ENCODE measurements at regions not wholly inside any gene's neighbourhood (a gene's known extent, or its start where the extent isn't known, plus 50 kb on each side); places are given as distances from the start of the nearest gene placed in this dataset.
"Not testable (repeated sequence)": the region's sequence is repeated elsewhere in the genome, so short reads cannot be mapped to it uniquely, and the experiment has no call there.

DNA sequence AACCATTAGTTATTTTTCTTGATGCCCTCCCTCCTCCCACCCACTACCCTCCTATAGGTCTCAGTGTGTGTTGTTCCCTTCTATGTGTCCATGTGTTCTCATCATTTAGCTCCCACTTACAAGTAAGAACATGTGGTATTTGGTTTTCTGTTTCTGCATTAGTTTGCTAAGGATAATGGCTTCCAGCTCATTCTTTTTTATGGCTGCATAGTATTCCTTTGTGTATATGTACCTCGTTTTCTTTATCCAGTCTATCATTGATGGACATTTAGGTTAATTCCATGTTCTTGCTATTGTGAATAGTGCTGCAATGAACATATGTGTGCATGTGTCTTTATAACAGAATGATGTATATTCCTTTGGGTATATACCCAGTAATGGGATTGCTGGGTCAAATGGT, 135.1 kb upstream of the PJA2 start:
- not testable (repeated sequence) for H3K27me3 ChIP-seq (ENCODE audit: control insufficient read depth in 2 of 2, insufficient read depth in 2 of 2, low read length in 2 of 2); H3K9ac ChIP-seq (ENCODE audit: low read depth in 1 of 2, low read length in 2 of 2); H3K4me3 ChIP-seq (ENCODE audit: low read length in 2 of 2); H3K36me3 ChIP-seq (ENCODE audit: control insufficient read depth in 2 of 2, insufficient read depth in 2 of 2, low read length in 2 of 2); H3K9me3 ChIP-seq (ENCODE audit: control insufficient read depth in 2 of 2, low read length in 2 of 2); H3K27ac ChIP-seq (ENCODE audit: low read depth in 2 of 2, low read length in 2 of 2); H3K4me1 ChIP-seq (ENCODE audit: control insufficient read depth in 2 of 2, insufficient read depth in 2 of 2, low read length in 2 of 2)

DNA sequence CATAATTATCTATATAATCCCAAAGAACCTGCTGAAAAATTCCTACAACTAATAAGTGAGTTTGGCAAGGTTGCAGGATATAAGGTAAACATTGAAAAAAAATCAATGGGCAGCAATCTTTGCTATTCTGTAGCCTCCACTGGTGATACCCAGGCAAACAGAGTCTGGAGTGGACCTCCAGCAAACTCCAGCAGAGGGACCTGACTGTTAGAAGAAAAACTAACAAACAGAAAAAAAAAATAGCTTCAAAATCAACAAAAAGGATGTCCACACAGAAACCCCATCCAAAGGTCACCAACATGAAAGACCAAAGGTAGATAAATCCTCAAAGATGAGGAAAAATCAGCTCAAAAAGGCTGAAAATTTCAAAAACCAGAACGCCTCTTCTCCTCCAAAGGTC, 128.9 kb upstream of the PJA2 start:
- H3K9ac ChIP-seq (ENCODE audit: low read depth in 1 of 2, low read length in 2 of 2); H3K36me3 ChIP-seq (ENCODE audit: control insufficient read depth in 2 of 2, insufficient read depth in 2 of 2, low read length in 2 of 2); H3K27me3 ChIP-seq (ENCODE audit: control insufficient read depth in 2 of 2, insufficient read depth in 2 of 2, low read length in 2 of 2); H3K27ac ChIP-seq (ENCODE audit: low read depth in 2 of 2, low read length in 2 of 2); H3K9me3 ChIP-seq (ENCODE audit: control insufficient read depth in 2 of 2, low read length in 2 of 2); H3K4me1 ChIP-seq (ENCODE audit: control insufficient read depth in 2 of 2, insufficient read depth in 2 of 2, low read length in 2 of 2); H3K4me3 ChIP-seq (ENCODE audit: low read length in 2 of 2): not testable (repeated sequence)

DNA sequence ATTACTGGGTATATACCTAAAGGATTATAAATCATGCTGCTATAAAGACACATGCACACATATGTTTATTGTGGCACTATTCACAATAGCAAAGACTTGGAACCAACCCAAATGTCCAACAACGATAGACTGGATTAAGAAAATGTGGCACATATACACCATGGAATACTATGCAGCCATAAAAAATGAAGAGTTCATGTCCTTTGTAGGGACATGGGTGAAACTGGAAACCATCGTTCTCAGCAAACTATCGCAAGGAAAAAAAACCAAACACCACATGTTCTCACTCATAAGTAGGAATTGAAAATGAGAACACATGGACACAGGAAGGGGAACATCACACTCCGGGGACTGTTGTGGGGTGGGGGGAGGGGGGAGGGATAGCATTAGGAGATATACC, 125.3 kb upstream of the PJA2 start:
- not testable (repeated sequence) for H3K4me3 ChIP-seq (ENCODE audit: low read length in 2 of 2); H3K9ac ChIP-seq (ENCODE audit: low read depth in 1 of 2, low read length in 2 of 2); H3K36me3 ChIP-seq (ENCODE audit: control insufficient read depth in 2 of 2, insufficient read depth in 2 of 2, low read length in 2 of 2); H3K9me3 ChIP-seq (ENCODE audit: control insufficient read depth in 2 of 2, low read length in 2 of 2); H3K27ac ChIP-seq (ENCODE audit: low read depth in 2 of 2, low read length in 2 of 2); H3K27me3 ChIP-seq (ENCODE audit: control insufficient read depth in 2 of 2, insufficient read depth in 2 of 2, low read length in 2 of 2); H3K4me1 ChIP-seq (ENCODE audit: control insufficient read depth in 2 of 2, insufficient read depth in 2 of 2, low read length in 2 of 2)

DNA sequence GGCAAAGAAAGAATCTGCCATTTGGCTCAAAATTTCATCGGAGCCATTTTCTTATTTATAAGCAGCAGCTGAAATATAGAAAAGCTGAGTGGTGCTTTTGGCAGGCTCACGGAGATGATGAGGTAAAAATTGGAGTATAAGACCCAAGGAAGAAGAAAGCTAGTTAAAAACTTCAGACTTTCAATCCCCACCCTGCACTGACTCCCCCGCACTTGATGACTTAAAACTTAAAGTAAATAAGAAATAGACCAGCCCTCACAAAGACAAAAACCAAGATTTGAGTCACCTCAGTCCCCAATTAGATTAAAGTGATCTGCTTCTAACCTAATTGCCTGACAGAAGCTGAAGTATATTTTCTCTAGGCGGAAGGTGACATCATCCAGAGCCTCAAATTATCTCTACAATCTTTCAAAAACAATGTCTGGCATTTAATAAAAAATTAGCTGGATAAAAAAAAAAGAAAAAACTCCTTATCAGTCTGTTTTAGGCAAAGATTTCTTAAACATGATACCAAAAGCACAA, 124.0 kb upstream of the PJA2 start:
- Histone ChIP-seq H3K9ac (ENCODE audit: low read depth in 1 of 2, low read length in 2 of 2) (no peak overlapping the region), H3K27ac (ENCODE audit: low read depth in 2 of 2, low read length in 2 of 2) (no peak overlapping the region), H3K36me3 (ENCODE audit: control insufficient read depth in 2 of 2, insufficient read depth in 2 of 2, low read length in 2 of 2) (no peaks in the 10 kb centered on the region), H3K27me3 (ENCODE audit: control insufficient read depth in 2 of 2, insufficient read depth in 2 of 2, low read length in 2 of 2) (no peaks in the 10 kb centered on the region), H3K4me1 (ENCODE audit: control insufficient read depth in 2 of 2, insufficient read depth in 2 of 2, low read length in 2 of 2) (no peaks in the 10 kb centered on the region), H3K9me3 (ENCODE audit: control insufficient read depth in 2 of 2, low read length in 2 of 2) (no peaks in the 10 kb centered on the region), H3K4me3 (ENCODE audit: low read length in 2 of 2) (no peak overlapping the region)

DNA sequence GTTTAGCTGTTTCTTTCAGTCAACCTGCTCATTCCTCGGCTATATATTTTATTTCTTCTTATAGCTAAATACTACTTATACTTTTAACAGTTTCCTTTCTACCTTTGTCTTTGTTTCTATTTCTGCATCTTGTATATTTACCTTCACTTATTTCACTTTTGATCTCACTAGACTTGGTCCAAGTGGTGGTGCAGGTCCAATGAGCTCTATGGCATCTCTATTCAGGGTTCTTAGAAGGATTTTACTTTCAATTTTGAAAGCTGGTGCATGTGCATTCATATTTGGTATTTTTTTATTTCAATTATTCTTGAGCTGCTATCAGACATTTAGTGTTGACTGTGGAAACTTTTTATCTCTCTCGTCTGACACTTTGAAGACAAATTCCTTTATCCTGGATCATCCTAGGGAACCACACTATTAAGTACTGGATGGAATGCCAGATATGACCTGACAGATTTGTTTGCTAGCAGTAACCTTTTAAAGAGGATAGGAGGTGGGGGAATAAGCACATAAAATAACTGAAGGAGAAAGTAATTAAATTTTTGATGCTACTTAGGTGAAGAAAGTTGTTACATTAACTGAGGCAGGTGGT, 123.1 kb upstream of the PJA2 start:
- H3K36me3 ChIP-seq (ENCODE audit: control insufficient read depth in 2 of 2, insufficient read depth in 2 of 2, low read length in 2 of 2) = no peaks in the 10 kb centered on the region
- H3K27me3 ChIP-seq (ENCODE audit: control insufficient read depth in 2 of 2, insufficient read depth in 2 of 2, low read length in 2 of 2) = no peaks in the 10 kb centered on the region
- no peak overlapping the region for H3K27ac ChIP-seq (ENCODE audit: low read depth in 2 of 2, low read length in 2 of 2)
- no peak overlapping the region for H3K4me3 ChIP-seq (ENCODE audit: low read length in 2 of 2)
- H3K4me1 ChIP-seq (ENCODE audit: control insufficient read depth in 2 of 2, insufficient read depth in 2 of 2, low read length in 2 of 2) = no peaks in the 10 kb centered on the region
- H3K9me3 ChIP-seq (ENCODE audit: control insufficient read depth in 2 of 2, low read length in 2 of 2) = no peaks in the 10 kb centered on the region
- no peak overlapping the region for H3K9ac ChIP-seq (ENCODE audit: low read depth in 1 of 2, low read length in 2 of 2)

DNA sequence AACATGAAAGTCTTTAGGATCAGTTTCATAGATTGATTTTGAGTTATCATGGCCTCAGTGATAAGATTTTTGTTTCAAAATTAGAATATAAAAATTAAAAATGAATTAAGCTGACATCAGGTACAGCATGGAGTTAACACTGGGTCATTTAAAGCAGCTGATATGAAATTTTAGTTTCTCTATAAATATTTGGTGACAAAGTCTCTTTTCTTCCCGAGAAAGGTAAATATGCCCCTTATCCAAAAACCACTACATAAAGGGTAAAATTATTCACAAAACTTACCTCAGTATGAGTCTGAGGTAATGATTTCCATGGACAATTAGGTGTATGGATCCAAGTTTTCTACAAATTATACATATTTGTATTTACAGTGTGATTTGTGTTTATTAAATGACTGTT, 121.5 kb upstream of the PJA2 start:
- Histone ChIP-seq H3K27me3 (ENCODE audit: control insufficient read depth in 2 of 2, insufficient read depth in 2 of 2, low read length in 2 of 2) (no peaks in the 10 kb centered on the region), H3K4me3 (ENCODE audit: low read length in 2 of 2) (no peak overlapping the region), H3K4me1 (ENCODE audit: control insufficient read depth in 2 of 2, insufficient read depth in 2 of 2, low read length in 2 of 2) (no peaks in the 10 kb centered on the region), H3K9ac (ENCODE audit: low read depth in 1 of 2, low read length in 2 of 2) (no peak overlapping the region), H3K27ac (ENCODE audit: low read depth in 2 of 2, low read length in 2 of 2) (no peak overlapping the region), H3K9me3 (ENCODE audit: control insufficient read depth in 2 of 2, low read length in 2 of 2) (no peaks in the 10 kb centered on the region), H3K36me3 (ENCODE audit: control insufficient read depth in 2 of 2, insufficient read depth in 2 of 2, low read length in 2 of 2) (no peaks in the 10 kb centered on the region)

GRCh38 chr5:109529987-109530386, 120.2 kb upstream of the PJA2 start:
- Histone ChIP-seq H3K9ac (ENCODE audit: low read depth in 1 of 2, low read length in 2 of 2) (no peak overlapping the region), H3K27me3 (ENCODE audit: control insufficient read depth in 2 of 2, insufficient read depth in 2 of 2, low read length in 2 of 2) (no peaks in the 10 kb centered on the region), H3K4me1 (ENCODE audit: control insufficient read depth in 2 of 2, insufficient read depth in 2 of 2, low read length in 2 of 2) (no peaks in the 10 kb centered on the region), H3K36me3 (ENCODE audit: control insufficient read depth in 2 of 2, insufficient read depth in 2 of 2, low read length in 2 of 2) (no peaks in the 10 kb centered on the region), H3K9me3 (ENCODE audit: control insufficient read depth in 2 of 2, low read length in 2 of 2) (no peaks in the 10 kb centered on the region), H3K4me3 (ENCODE audit: low read length in 2 of 2) (no peak overlapping the region), H3K27ac (ENCODE audit: low read depth in 2 of 2, low read length in 2 of 2) (no peak overlapping the region)

DNA sequence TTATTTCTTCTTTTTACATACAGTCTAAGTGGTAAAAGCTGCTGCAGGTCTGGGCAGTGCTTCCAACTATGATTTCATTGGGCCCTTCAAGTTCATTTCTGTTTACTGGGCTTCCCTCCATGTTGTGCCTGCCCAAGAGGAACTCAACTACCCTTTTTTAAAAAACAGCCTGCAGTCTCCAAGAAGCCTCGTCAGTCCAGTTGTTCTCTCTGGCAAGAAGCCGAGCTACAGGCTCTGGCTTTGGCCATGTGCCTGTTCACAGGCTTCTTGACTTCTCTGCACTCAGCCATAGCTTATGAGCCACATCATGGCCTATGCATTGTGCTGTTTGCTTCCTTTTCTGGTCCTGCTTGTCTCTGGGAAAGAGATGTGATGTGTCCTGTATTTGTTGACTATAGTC, 119.7 kb upstream of the PJA2 start:
- no peaks in the 10 kb centered on the region for H3K27me3 ChIP-seq (ENCODE audit: control insufficient read depth in 2 of 2, insufficient read depth in 2 of 2, low read length in 2 of 2)
- H3K27ac ChIP-seq (ENCODE audit: low read depth in 2 of 2, low read length in 2 of 2) = no peak overlapping the region
- no peak overlapping the region for H3K9ac ChIP-seq (ENCODE audit: low read depth in 1 of 2, low read length in 2 of 2)
- H3K9me3 ChIP-seq (ENCODE audit: control insufficient read depth in 2 of 2, low read length in 2 of 2) = no peaks in the 10 kb centered on the region
- no peaks in the 10 kb centered on the region for H3K36me3 ChIP-seq (ENCODE audit: control insufficient read depth in 2 of 2, insufficient read depth in 2 of 2, low read length in 2 of 2)
- H3K4me1 ChIP-seq (ENCODE audit: control insufficient read depth in 2 of 2, insufficient read depth in 2 of 2, low read length in 2 of 2) = no peaks in the 10 kb centered on the region
- H3K4me3 ChIP-seq (ENCODE audit: low read length in 2 of 2) = no peak overlapping the region

DNA sequence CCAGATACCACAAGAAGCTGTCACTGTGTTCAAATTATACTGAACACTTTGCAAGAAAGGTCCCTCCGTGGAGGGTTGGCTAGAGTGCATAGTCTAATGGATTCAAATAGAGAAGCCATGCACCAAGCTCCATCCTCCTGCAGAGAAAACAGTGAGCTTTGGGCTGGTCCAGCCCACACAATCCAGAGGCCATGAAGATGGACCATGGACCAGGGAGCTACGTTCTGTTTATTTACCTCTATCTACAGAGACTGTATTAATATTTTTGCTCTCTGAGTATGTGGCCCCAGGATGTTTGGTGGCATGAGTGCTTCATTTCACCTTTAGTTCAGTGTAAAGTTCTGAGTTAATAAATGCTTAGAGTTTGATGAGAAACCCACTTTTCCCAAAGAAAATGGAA, 114.8 kb upstream of the PJA2 start:
- Histone ChIP-seq H3K27ac (ENCODE audit: low read depth in 2 of 2, low read length in 2 of 2) (no peak overlapping the region), H3K9ac (ENCODE audit: low read depth in 1 of 2, low read length in 2 of 2) (no peak overlapping the region), H3K36me3 (ENCODE audit: control insufficient read depth in 2 of 2, insufficient read depth in 2 of 2, low read length in 2 of 2) (no peaks in the 10 kb centered on the region)

GRCh38 chr5:109524026-109524425, 114.3 kb upstream of the PJA2 start:
- H3K9me3 ChIP-seq (ENCODE audit: control insufficient read depth in 2 of 2, low read length in 2 of 2) = peaks cover 0 to 2% of the 10 kb centered on the region in 2 donors
- no peaks in the 10 kb centered on the region for H3K36me3 ChIP-seq (ENCODE audit: control insufficient read depth in 2 of 2, insufficient read depth in 2 of 2, low read length in 2 of 2)
- no peaks in the 10 kb centered on the region for H3K4me1 ChIP-seq (ENCODE audit: control insufficient read depth in 2 of 2, insufficient read depth in 2 of 2, low read length in 2 of 2)
- H3K4me3 ChIP-seq (ENCODE audit: low read length in 2 of 2) = no peak overlapping the region
- no peaks in the 10 kb centered on the region for H3K27me3 ChIP-seq (ENCODE audit: control insufficient read depth in 2 of 2, insufficient read depth in 2 of 2, low read length in 2 of 2)
- H3K9ac ChIP-seq (ENCODE audit: low read depth in 1 of 2, low read length in 2 of 2) = no peak overlapping the region
- H3K27ac ChIP-seq (ENCODE audit: low read depth in 2 of 2, low read length in 2 of 2) = no peak overlapping the region

More for the DNA sequence above, 114.8 kb upstream of the PJA2 start:
- Histone ChIP-seq H3K4me1 (ENCODE audit: control insufficient read depth in 2 of 2, insufficient read depth in 2 of 2, low read length in 2 of 2) (no peaks in the 10 kb centered on the region), H3K27me3 (ENCODE audit: control insufficient read depth in 2 of 2, insufficient read depth in 2 of 2, low read length in 2 of 2) (no peaks in the 10 kb centered on the region), H3K4me3 (ENCODE audit: low read length in 2 of 2) (no peak overlapping the region), H3K9me3 (ENCODE audit: control insufficient read depth in 2 of 2, low read length in 2 of 2) (peaks cover 0 to 2% of the 10 kb centered on the region in 2 donors)

- no peak overlapping the region for H3K27ac ChIP-seq (ENCODE audit: low read depth in 2 of 2, low read length in 2 of 2)
- no peak overlapping the region for H3K4me3 ChIP-seq (ENCODE audit: low read length in 2 of 2)
- no peak overlapping the region for H3K9ac ChIP-seq (ENCODE audit: low read depth in 1 of 2, low read length in 2 of 2)
- H3K9me3 ChIP-seq (ENCODE audit: control insufficient read depth in 2 of 2, low read length in 2 of 2) = peaks cover 0 to 2% of the 10 kb centered on the region in 2 donors
- H3K4me1 ChIP-seq (ENCODE audit: control insufficient read depth in 2 of 2, insufficient read depth in 2 of 2, low read length in 2 of 2) = no peaks in the 10 kb centered on the region
- H3K36me3 ChIP-seq (ENCODE audit: control insufficient read depth in 2 of 2, insufficient read depth in 2 of 2, low read length in 2 of 2) = no peaks in the 10 kb centered on the region
- H3K27me3 ChIP-seq (ENCODE audit: control insufficient read depth in 2 of 2, insufficient read depth in 2 of 2, low read length in 2 of 2) = no peaks in the 10 kb centered on the region
These were observed 112.6 kb upstream of the PJA2 start for GRCh38 chr5:109522404-109522803.
